Endothelial cell of umbilical vein (primary cell): ENCODE measurements at regions not wholly inside any gene's neighbourhood (a gene's known extent, or its start where the extent isn't known, plus 50 kb on each side); places are given as distances from the start of the nearest gene placed in this dataset.

Experiments used
- BruUV-seq: library from RNA; stranded (reverse); fragments of 400-500 nt; replicated peaks from 2 replicates; lab custom pipeline; 2021; lab: Mats Ljungman, UMichigan
- CTCF ChIA-PET: fragments of 300-600, 350-600 bp; sonication (Branson Sonifier 250); formaldehyde crosslinking; loops from one replicate; lab custom pipeline; 2021; ENCODE audit warnings: antibody characterized with exemption, inconsistent platforms; lab: Charles Lee
- POLR2A ChIA-PET: fragments of 300-600, 350-600 bp; sonication (Branson Sonifier 250); formaldehyde crosslinking; loops from one replicate; lab custom pipeline; 2021; ENCODE audit warnings: antibody characterized with exemption, inconsistent platforms; lab: Charles Lee
- DNase-seq: peaks from one replicate; pipeline ENCODE4 v3.0.0-alpha.2; 2011; ENCODE audit warnings: low read depth, low spot score
- FAIRE-seq: peaks from 2 replicates; lab custom pipeline; 2011; peaks lifted over from hg19 to GRCh38; lab: Jason Lieb, UNC
- H2AFZ ChIP-seq: 2 replicates; pipeline ENCODE4 v1.6.0; 2012; ENCODE audit warnings: low read depth, low read length, control low read depth, inconsistent platforms
- H3K27ac ChIP-seq: 2 replicates; pipeline ENCODE4 v1.5.1; 2011; ENCODE audit warnings: low read depth, mild to moderate bottlenecking, control low read depth, low read length, moderate library complexity; ENCODE audit not compliant: insufficient read depth
- H3K27me3 ChIP-seq, 2 experiments: 2 replicates each; pipeline versions ENCODE4 v1.6.0 to v1.6.1; 2011; ENCODE audit warnings: low read length in 2 of 2, mixed read lengths in 1 of 2; ENCODE audit not compliant: control insufficient read depth in 2 of 2, insufficient read depth in 2 of 2
- H3K36me3 ChIP-seq, 2 experiments: 2 replicates in 1 of 2; 3 replicates in 1 of 2; pipeline ENCODE4 v1.5.1; 2011; ENCODE audit warnings: low read length in 2 of 2, mild to moderate bottlenecking in 1 of 2, moderate library complexity in 1 of 2; ENCODE audit not compliant: control insufficient read depth in 2 of 2, insufficient read depth in 2 of 2; ENCODE audit errors: extremely low read depth in 1 of 2
- H3K4me1 ChIP-seq: 3 replicates; pipeline ENCODE4 v1.5.1; 2011; ENCODE audit warnings: mild to moderate bottlenecking, low read length; ENCODE audit not compliant: control insufficient read depth, insufficient read depth; ENCODE audit errors: extremely low read depth
- H3K4me2 ChIP-seq: 2 replicates; pipeline ENCODE4 v1.6.1; 2011; ENCODE audit warnings: low read length, control low read depth, mixed read lengths; ENCODE audit not compliant: insufficient read depth
- H3K4me3 ChIP-seq, 3 experiments: fragments of 200-600 bp in 1 of 3; sonication (generic), shearing (Covaris generic) in 1 of 3; replicated peaks in 1 of 3; 2 replicates each; pipeline ENCODE4 v1.5.1; 2011 to 2016; ENCODE audit warnings: control low read depth in 3 of 3, low read length in 3 of 3, mild to moderate bottlenecking in 2 of 3, inconsistent platforms in 1 of 3, low read depth in 1 of 3, moderate library complexity in 1 of 3; ENCODE audit not compliant: insufficient read depth in 1 of 3
- H3K79me2 ChIP-seq: 2 replicates; pipeline ENCODE4 v1.6.0; 2012; ENCODE audit warnings: low read length, inconsistent platforms; ENCODE audit not compliant: control insufficient read depth, insufficient read depth
- H3K9ac ChIP-seq: replicated peaks from 2 replicates; pipeline ENCODE3; 2011; ENCODE audit warnings: low read length, control low read depth; ENCODE audit not compliant: insufficient read depth; ENCODE audit errors: extremely low read depth
- H3K9me1 ChIP-seq: replicated peaks from 3 replicates; pipeline ENCODE4 v1.6.0; 2011; ENCODE audit warnings: mild to moderate bottlenecking, low read length; ENCODE audit not compliant: control insufficient read depth, insufficient read depth; ENCODE audit errors: extremely low read depth
- H3K9me3 ChIP-seq: replicated peaks from 2 replicates; pipeline ENCODE4 v1.5.1; 2012; ENCODE audit warnings: low read length, inconsistent platforms; ENCODE audit not compliant: control insufficient read depth, insufficient read depth
- H4K20me1 ChIP-seq: replicated peaks from 2 replicates; pipeline ENCODE3; 2011; ENCODE audit warnings: mild to moderate bottlenecking, low read length; ENCODE audit not compliant: control insufficient read depth, insufficient read depth; ENCODE audit errors: extremely low read depth
- EZH2 ChIP-seq: IDR thresholded peaks from 2 replicates; pipeline ENCODE4 v1.6.1; 2012; ENCODE audit warnings: borderline replicate concordance, low read depth, mild to moderate bottlenecking, moderate library complexity, low read length, inconsistent platforms; ENCODE audit not compliant: severe bottlenecking
- FOS ChIP-seq: IDR thresholded peaks from 2 replicates; pipeline ENCODE4 v1.6.1; 2011; ENCODE audit warnings: mild to moderate bottlenecking, low read length, moderate library complexity, borderline replicate concordance; ENCODE audit not compliant: insufficient read depth
- GATA2 ChIP-seq: IDR thresholded peaks from 2 replicates; pipeline ENCODE4 v1.7.0; 2011; ENCODE audit warnings: low read depth, mild to moderate bottlenecking, moderate library complexity, mixed read lengths, low read length; ENCODE audit not compliant: insufficient read length, insufficient read depth
- JUN ChIP-seq: IDR thresholded peaks from 2 replicates; pipeline ENCODE4 v1.6.1; 2011; ENCODE audit warnings: borderline replicate concordance, low read depth; ENCODE audit not compliant: insufficient read length, insufficient read depth
- MYC ChIP-seq: IDR thresholded peaks from one replicate; pipeline ENCODE4 v1.6.1; 2011; ENCODE audit warnings: mild to moderate bottlenecking, low read depth, low read length
- POLR2A ChIP-seq: IDR thresholded peaks from 2 replicates; pipeline ENCODE4 v1.6.1; 2012; ENCODE audit warnings: low read depth, mild to moderate bottlenecking, control low read depth, low read length
- POLR2AphosphoS5 ChIP-seq: IDR thresholded peaks from 2 replicates; pipeline ENCODE4 v1.6.1; 2012; ENCODE audit warnings: low read depth, mild to moderate bottlenecking, control low read depth, low read length, moderate library complexity; ENCODE audit not compliant: insufficient read depth
- dilution Hi-C: fragments of 300-500 bp; cut with MboI; formaldehyde crosslinking; loops from one replicate; pipeline ENCODE4 v1.15.0; 2019; ENCODE audit warnings: low sequenced_read_pairs; ENCODE audit not compliant: extremely low pct_ligation_motif_present
- intact Hi-C: fragments of 100-400 bp; cut with micrococcal nuclease; formaldehyde crosslinking; loops from one replicate; pipeline ENCODE4 v1.10.0; 2022
- TF ChIP-seq, protein P1 (sequence below), 2 donors: IDR thresholded peaks; 1 replicate in 1 of 2; 2 replicates in 1 of 2; pipeline ENCODE4 v1.5.1; 2011; ENCODE audit warnings: low read length in 2 of 2, mild to moderate bottlenecking in 2 of 2, moderate library complexity in 2 of 2, control low read depth in 1 of 2, inconsistent platforms in 1 of 2, low read depth in 1 of 2; ENCODE audit not compliant: insufficient read depth in 1 of 2; ENCODE audit errors: extremely low read depth in 1 of 2
- TF ChIP-seq, protein P2 (sequence below): IDR thresholded peaks from 2 replicates; pipeline ENCODE4 v1.6.1; 2011; ENCODE audit not compliant: insufficient read depth, insufficient read length

DNA sequence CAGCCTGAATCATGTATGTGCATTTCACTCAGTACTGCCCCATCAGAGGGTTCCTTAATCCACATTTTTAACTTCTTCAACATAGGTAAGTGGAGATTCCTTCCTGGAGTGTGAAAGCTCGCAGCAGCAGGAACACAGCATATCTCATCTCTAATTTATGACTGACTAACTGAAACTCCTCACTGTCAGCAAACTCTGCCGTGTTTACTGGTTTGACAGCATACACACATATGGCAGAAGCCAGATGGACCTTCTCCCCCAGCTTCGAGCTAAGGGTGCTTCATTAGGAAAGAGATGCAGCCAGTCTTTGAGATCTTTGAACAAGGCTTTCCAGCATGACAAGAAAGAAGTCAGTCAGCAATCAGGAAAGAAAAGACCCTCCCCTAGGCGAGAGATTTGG, 200.3 kb upstream of the ACVR2A start:
- CTCF ChIA-PET: no interaction called here
- Histone ChIP-seq H3K27me3 (no peaks in the 10 kb centered on the region), H3K4me3 (no peak overlapping the region), H3K9me1 (no peaks in the 10 kb centered on the region), H3K27ac (no peak overlapping the region), H3K4me2 (no peak overlapping the region), H3K36me3 (no peaks in the 10 kb centered on the region), H3K4me1 (no peaks in the 10 kb centered on the region), H3K79me2 (no peaks in the 10 kb centered on the region), H3K9ac (no peak overlapping the region), H4K20me1 (no peaks in the 10 kb centered on the region), H3K9me3 (no peaks in the 10 kb centered on the region), H2AFZ (no peak overlapping the region)
- BruUV-seq: no TSS peak
- dilution Hi-C loops (no loop called here), intact Hi-C loops (no loop called here)
- FAIRE-seq (no peak), DNase-seq (no peak)
- POLR2A ChIA-PET: no interaction called here
- no peak for TF ChIP-seq GATA2
- TF ChIP-seq POLR2A: no peak
- TF ChIP-seq, protein P1, sequence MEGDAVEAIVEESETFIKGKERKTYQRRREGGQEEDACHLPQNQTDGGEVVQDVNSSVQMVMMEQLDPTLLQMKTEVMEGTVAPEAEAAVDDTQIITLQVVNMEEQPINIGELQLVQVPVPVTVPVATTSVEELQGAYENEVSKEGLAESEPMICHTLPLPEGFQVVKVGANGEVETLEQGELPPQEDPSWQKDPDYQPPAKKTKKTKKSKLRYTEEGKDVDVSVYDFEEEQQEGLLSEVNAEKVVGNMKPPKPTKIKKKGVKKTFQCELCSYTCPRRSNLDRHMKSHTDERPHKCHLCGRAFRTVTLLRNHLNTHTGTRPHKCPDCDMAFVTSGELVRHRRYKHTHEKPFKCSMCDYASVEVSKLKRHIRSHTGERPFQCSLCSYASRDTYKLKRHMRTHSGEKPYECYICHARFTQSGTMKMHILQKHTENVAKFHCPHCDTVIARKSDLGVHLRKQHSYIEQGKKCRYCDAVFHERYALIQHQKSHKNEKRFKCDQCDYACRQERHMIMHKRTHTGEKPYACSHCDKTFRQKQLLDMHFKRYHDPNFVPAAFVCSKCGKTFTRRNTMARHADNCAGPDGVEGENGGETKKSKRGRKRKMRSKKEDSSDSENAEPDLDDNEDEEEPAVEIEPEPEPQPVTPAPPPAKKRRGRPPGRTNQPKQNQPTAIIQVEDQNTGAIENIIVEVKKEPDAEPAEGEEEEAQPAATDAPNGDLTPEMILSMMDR (IDR thresholded peaks at IDR 0.05; ENCODE audit: extremely low read depth in 1 of 2, insufficient read depth in 1 of 2, low read depth in 1 of 2, low read length in 2 of 2): no peak
- TF ChIP-seq FOS: no peak
- no peak for TF ChIP-seq MYC
- TF ChIP-seq JUN: no peak
- TF ChIP-seq POLR2AphosphoS5: no peak
- TF ChIP-seq, protein P2, sequence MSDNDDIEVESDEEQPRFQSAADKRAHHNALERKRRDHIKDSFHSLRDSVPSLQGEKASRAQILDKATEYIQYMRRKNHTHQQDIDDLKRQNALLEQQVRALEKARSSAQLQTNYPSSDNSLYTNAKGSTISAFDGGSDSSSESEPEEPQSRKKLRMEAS: no peak
- no peak for TF ChIP-seq EZH2
